ENCODE measurements at regions not wholly inside any gene's neighbourhood (a gene's known extent, or its start where the extent isn't known, plus 50 kb on each side); places are given as distances from the start of the nearest gene placed in this dataset.

DNA sequence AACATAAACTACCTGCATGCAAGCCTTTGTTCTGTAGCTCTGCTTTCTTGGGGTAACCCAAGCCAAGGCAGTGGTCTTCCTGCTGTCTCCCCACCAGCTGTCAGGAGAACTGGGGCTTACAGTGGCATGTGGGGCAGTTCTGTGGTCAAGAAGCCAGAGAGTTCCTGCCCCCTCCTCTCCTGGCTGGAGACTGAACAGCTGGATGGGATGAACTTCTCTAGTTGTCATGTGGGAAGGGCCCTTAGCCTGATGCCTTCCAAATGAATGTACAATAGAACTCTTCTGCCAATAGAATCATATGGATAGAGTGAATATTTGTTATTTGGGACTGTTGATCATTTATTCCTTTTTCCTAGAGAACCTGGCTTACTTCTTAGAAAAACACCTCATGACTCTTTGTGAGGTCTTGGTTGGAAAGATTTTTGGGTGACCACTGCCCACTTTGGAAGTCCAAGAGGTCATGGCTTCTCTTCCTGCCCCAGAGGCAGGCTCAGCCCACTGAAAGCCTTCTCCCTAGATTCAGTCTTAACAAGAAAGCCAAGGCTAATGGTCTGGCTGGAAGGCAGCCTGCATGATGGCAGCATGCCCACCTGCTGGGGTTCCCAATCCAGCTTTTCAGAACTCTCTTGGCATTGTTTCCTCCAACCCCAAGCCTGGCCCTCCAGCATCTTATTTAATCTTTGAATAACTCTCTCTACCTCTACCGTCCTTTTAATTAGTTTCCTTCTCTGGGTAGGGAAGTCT is 462.9 kb upstream of the PROK2 start:
- Histone ChIP-seq H3K27ac (no peak overlapping the region), H3K4me3 (no peak overlapping the region), H3K9me3 (no peaks in the 10 kb centered on the region), H3K36me3 (no peaks in the 10 kb centered on the region), H3K27me3 (no peaks in the 10 kb centered on the region), H3K4me1 (peaks cover 0 to 12% (median 0%) of the 10 kb centered on the region in 4 donors)
- ATAC-seq = no peak
- intact Hi-C loops (cut with DNase I) = loop anchor here in 1 of 2 donors (10.0 kb wide), 1 partner anchor 293 kb away; no protein-coding TSS in a partner anchor
- TF ChIP-seq POLR2A (IDR thresholded peaks at IDR 0.05) = no peak
- TF ChIP-seq, protein P1, sequence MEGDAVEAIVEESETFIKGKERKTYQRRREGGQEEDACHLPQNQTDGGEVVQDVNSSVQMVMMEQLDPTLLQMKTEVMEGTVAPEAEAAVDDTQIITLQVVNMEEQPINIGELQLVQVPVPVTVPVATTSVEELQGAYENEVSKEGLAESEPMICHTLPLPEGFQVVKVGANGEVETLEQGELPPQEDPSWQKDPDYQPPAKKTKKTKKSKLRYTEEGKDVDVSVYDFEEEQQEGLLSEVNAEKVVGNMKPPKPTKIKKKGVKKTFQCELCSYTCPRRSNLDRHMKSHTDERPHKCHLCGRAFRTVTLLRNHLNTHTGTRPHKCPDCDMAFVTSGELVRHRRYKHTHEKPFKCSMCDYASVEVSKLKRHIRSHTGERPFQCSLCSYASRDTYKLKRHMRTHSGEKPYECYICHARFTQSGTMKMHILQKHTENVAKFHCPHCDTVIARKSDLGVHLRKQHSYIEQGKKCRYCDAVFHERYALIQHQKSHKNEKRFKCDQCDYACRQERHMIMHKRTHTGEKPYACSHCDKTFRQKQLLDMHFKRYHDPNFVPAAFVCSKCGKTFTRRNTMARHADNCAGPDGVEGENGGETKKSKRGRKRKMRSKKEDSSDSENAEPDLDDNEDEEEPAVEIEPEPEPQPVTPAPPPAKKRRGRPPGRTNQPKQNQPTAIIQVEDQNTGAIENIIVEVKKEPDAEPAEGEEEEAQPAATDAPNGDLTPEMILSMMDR (IDR thresholded peaks at IDR 0.05) = no peak
- 100% methylated on average over 1 of the region's 1 CpG for WGBS (ENCODE audit: insufficient coverage, low coverage, low lambda C conversion rate, missing lambda C conversion rate)
- DNase-seq = no peak

DNA sequence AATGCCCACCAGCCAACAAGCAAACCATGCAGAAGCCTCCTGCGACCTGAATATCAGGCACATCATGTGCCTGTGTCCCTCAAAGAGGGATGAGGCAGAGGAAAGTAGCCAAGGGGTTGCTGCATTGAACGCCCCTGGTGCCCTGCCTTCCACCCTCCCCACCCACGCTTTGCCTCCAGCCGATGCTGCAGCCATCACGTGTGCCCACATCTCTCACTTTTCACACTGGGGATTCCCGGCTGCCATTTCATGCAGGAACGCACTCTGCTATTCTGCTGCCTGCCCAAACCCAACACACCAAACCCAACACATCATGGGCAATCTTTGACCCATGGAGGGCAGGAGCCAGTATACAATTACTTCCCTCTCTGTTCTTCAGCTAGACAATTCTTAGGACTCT is 462.2 kb upstream of the PROK2 start:
- H3K27ac ChIP-seq = no peak overlapping the region
- intact Hi-C loops (cut with DNase I) = loop anchor here in 1 of 2 donors (10.0 kb wide), 1 partner anchor 292 kb away; no protein-coding TSS in a partner anchor
- H3K9me3 ChIP-seq = no peaks in the 10 kb centered on the region
- H3K4me3 ChIP-seq = no peak overlapping the region
- DNase-seq (no peak), ATAC-seq (no peak)
- WGBS (ENCODE audit: insufficient coverage, low coverage, low lambda C conversion rate, missing lambda C conversion rate) = 89% methylated on average over 2 of the region's 7 CpGs
- H3K36me3 ChIP-seq = no peaks in the 10 kb centered on the region
- no peak for TF ChIP-seq POLR2A (IDR thresholded peaks at IDR 0.05)
- TF ChIP-seq, protein P1 (IDR thresholded peaks at IDR 0.05) = no peak
- peaks cover 0 to 12% (median 0%) of the 10 kb centered on the region in 4 donors for H3K4me1 ChIP-seq
- H3K27me3 ChIP-seq = no peaks in the 10 kb centered on the region

DNA sequence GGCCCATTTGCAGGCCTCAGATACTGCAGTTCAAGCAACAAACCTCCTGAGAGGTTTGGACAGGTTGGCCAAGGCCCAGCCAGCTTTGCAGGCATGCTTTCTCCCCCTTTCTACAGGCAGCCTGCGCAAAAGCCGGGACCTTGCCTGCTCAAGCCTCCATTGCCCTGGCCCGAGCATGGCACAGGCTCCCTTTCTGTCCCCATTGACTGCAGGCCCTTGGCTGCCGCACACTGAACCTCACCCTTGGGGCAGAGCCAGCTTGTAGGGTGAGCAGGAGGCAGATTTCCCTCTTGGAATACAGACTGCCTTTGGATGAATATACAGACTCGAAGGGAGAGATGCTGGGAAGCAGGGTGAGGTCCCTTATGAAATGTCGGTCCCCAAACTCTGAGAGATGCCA is 461.7 kb upstream of the PROK2 start:
- H3K27ac ChIP-seq = no peak overlapping the region
- TF ChIP-seq POLR2A (IDR thresholded peaks at IDR 0.05) = no peak
- TF ChIP-seq, protein P1 (IDR thresholded peaks at IDR 0.05) = no peak
- no peaks in the 10 kb centered on the region for H3K9me3 ChIP-seq
- no peak overlapping the region for H3K4me3 ChIP-seq
- intact Hi-C loops (cut with DNase I) = loop anchor here in 1 of 2 donors (10.0 kb wide), 1 partner anchor 292 kb away; no protein-coding TSS in a partner anchor
- no peaks in the 10 kb centered on the region for H3K27me3 ChIP-seq
- no peak for DNase-seq
- peaks cover 0 to 12% (median 0%) of the 10 kb centered on the region in 4 donors for H3K4me1 ChIP-seq
- 92% methylated on average over 2 of the region's 6 CpGs for WGBS (ENCODE audit: insufficient coverage, low coverage, low lambda C conversion rate, missing lambda C conversion rate)
- ATAC-seq = no peak
- no peaks in the 10 kb centered on the region for H3K36me3 ChIP-seq

DNA sequence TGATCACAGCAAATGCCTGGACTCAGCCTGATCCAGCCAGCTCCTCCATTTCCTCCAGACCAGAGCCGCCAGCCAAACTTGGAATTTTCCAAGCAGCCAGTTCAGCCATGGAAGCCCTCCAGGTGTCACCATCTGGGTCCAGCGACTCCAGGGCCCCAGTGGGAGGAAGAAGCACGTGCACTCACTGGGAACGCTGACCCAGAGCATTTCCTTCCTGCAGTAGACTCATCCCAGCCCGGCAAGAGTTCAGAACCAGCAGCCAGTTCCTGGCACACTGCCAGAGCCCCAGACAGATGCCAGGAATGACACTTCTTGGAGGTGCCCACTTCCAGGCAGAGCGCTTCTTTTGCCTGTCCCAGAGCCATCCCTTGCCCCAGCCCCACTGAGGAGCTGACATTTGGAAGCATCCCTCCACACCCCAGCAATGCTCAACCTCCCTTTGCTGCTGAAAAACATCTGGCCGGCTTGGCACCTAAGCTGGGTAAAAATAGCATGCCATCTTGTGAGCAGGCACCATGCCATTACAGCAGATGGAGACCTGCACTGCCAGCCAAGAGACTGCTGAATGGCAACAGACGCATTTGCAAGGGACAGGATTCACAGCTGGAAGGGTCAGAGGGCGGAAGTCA is 460.3 kb upstream of the PROK2 start:
- Histone ChIP-seq H3K27ac (no peak overlapping the region), H3K4me1 (peaks cover 0 to 1% (median 0%) of the 10 kb centered on the region in 4 donors), H3K27me3 (no peaks in the 10 kb centered on the region), H3K9me3 (no peaks in the 10 kb centered on the region), H3K36me3 (no peaks in the 10 kb centered on the region), H3K4me3 (no peak overlapping the region)
- intact Hi-C loops (cut with DNase I) = loop anchor here in 1 of 2 donors (10.0 kb wide), 1 partner anchor 290 kb away; no protein-coding TSS in a partner anchor
- ATAC-seq = peak; percentile 25 to 56 (median 40)
- TF ChIP-seq, protein P1 (IDR thresholded peaks at IDR 0.05) = no peak
- no peak for TF ChIP-seq POLR2A (IDR thresholded peaks at IDR 0.05)
- 76% methylated on average over 4 of the region's 9 CpGs for WGBS (ENCODE audit: insufficient coverage, low coverage, low lambda C conversion rate, missing lambda C conversion rate)
- DNase-seq = peak in 1 of 3 donors; percentile 49

Data from right lobe of liver (tissue), 6 donors.